H9 (cell line): ENCODE measurements at regions not wholly inside any gene's neighbourhood (a gene's known extent, or its start where the extent isn't known, plus 50 kb on each side); places are given as distances from the start of the nearest gene placed in this dataset.

Experiments used
- DNase-seq: peaks from one replicate; pipeline ENCODE4 v3.0.0-alpha.2; 2017
- H2AFZ ChIP-seq: one replicate; pipeline ENCODE4 v1.6.1; 2013; ENCODE audit warnings: mild to moderate bottlenecking, low read length, control low read depth, moderate library complexity
- H2AK5ac ChIP-seq: 2 replicates; pipeline ENCODE4 v1.6.1; 2013; ENCODE audit warnings: low read length, control low read depth, mixed read lengths; ENCODE audit not compliant: insufficient read length
- H2BK120ac ChIP-seq: one replicate; pipeline ENCODE4 v1.6.1; 2013; ENCODE audit warnings: low read depth, mild to moderate bottlenecking, low read length, control low read depth, inconsistent platforms; ENCODE audit not compliant: poor library complexity, severe bottlenecking
- H2BK12ac ChIP-seq: 2 replicates; pipeline ENCODE4 v1.6.1; 2013; ENCODE audit warnings: low read length, control low read depth, mixed read lengths, low read depth; ENCODE audit not compliant: insufficient read length
- H2BK15ac ChIP-seq: 2 replicates; pipeline ENCODE4 v1.6.1; 2013; ENCODE audit warnings: low read depth, low read length, control low read depth
- H2BK20ac ChIP-seq: one replicate; pipeline ENCODE4 v1.6.1; 2013; ENCODE audit warnings: low read depth, mild to moderate bottlenecking, low read length, control low read depth, inconsistent platforms; ENCODE audit not compliant: poor library complexity, severe bottlenecking
- H2BK5ac ChIP-seq: 2 replicates; pipeline ENCODE4 v1.6.1; 2013; ENCODE audit warnings: low read length, control low read depth, mixed read lengths; ENCODE audit not compliant: insufficient read length
- H3K14ac ChIP-seq: 2 replicates; pipeline ENCODE4 v1.6.1; 2013; ENCODE audit warnings: low read length, control low read depth; ENCODE audit not compliant: insufficient read depth
- H3K18ac ChIP-seq: 2 replicates; pipeline ENCODE4 v1.6.1; 2013; ENCODE audit warnings: low read depth, mild to moderate bottlenecking, mixed read lengths, low read length, control low read depth; ENCODE audit not compliant: insufficient read length
- H3K23ac ChIP-seq: 2 replicates; pipeline ENCODE4 v1.6.1; 2013; ENCODE audit warnings: low read length, control low read depth, mixed read lengths, low read depth; ENCODE audit not compliant: insufficient read length
- H3K23me2 ChIP-seq: 2 replicates; pipeline ENCODE4 v1.6.1; 2013; ENCODE audit warnings: low read depth, mild to moderate bottlenecking, mixed read lengths, low read length, control low read depth; ENCODE audit not compliant: insufficient read length, poor library complexity, severe bottlenecking
- H3K27ac ChIP-seq: 2 replicates; pipeline ENCODE4 v1.5.1; 2013; ENCODE audit warnings: low read length, control low read depth, mixed read lengths, low read depth; ENCODE audit not compliant: insufficient read length
- H3K27me3 ChIP-seq: 2 replicates; pipeline ENCODE4 v1.6.1; 2013; ENCODE audit warnings: low read length, control low read depth, inconsistent platforms; ENCODE audit not compliant: insufficient read depth
- H3K4ac ChIP-seq: 2 replicates; pipeline ENCODE4 v1.6.1; 2013; ENCODE audit warnings: low read depth, mild to moderate bottlenecking, control low read depth, inconsistent platforms, low read length, moderate library complexity
- H3K4me1 ChIP-seq: 2 replicates; pipeline ENCODE4 v1.6.1; 2013; ENCODE audit warnings: low read length, control low read depth, inconsistent platforms; ENCODE audit not compliant: insufficient read depth
- H3K4me2 ChIP-seq: 2 replicates; pipeline ENCODE4 v1.6.1; 2013; ENCODE audit warnings: low read length, control low read depth, mixed read lengths; ENCODE audit not compliant: insufficient read length, insufficient read depth
- H3K56ac ChIP-seq: 2 replicates; pipeline ENCODE4 v1.6.1; 2013; ENCODE audit warnings: low read depth, mild to moderate bottlenecking, mixed read lengths, low read length, control low read depth; ENCODE audit not compliant: insufficient read length
- H3K79me1 ChIP-seq: 2 replicates; pipeline ENCODE4 v1.6.1; 2013; ENCODE audit warnings: low read depth, mild to moderate bottlenecking, moderate library complexity, low read length, control low read depth, inconsistent platforms; ENCODE audit not compliant: insufficient read depth, poor library complexity, severe bottlenecking
- H3K79me2 ChIP-seq: 2 replicates; pipeline ENCODE4 v1.6.1; 2013; ENCODE audit warnings: low read length, control low read depth, inconsistent platforms; ENCODE audit not compliant: insufficient read depth
- H3K9ac ChIP-seq: 2 replicates; pipeline ENCODE4 v1.6.1; 2013; ENCODE audit warnings: low read length, control low read depth, mixed read lengths; ENCODE audit not compliant: insufficient read length; ENCODE audit errors: extremely low read depth
- H3K9me3 ChIP-seq: one replicate; pipeline ENCODE4 v1.6.1; 2013; ENCODE audit warnings: low read depth, low read length, inconsistent platforms; ENCODE audit not compliant: control insufficient read depth
- H3T11ph ChIP-seq: one replicate; pipeline ENCODE4 v1.6.1; 2013; ENCODE audit warnings: mild to moderate bottlenecking, low read length, control low read depth, inconsistent platforms
- H4K20me1 ChIP-seq: one replicate; pipeline ENCODE4 v1.6.1; 2013; ENCODE audit not compliant: control insufficient read depth, insufficient read length, insufficient read depth
- H4K5ac ChIP-seq: 2 replicates; pipeline ENCODE4 v1.6.1; 2013; ENCODE audit warnings: low read depth, mild to moderate bottlenecking, mixed read lengths, low read length, control low read depth; ENCODE audit not compliant: insufficient read length
- H4K8ac ChIP-seq: replicated peaks from 2 replicates; pipeline ENCODE4 v1.6.1; 2013; ENCODE audit warnings: low read length, control low read depth, mixed read lengths, low read depth; ENCODE audit not compliant: insufficient read length
- H4K91ac ChIP-seq: 2 replicates; pipeline ENCODE4 v1.6.1; 2013; ENCODE audit warnings: low read depth, mild to moderate bottlenecking, moderate library complexity, mixed read lengths, low read length, control low read depth; ENCODE audit not compliant: insufficient read length
- H3K27ac Mint-ChIP-seq, 3 experiments: 2 replicates in 2 of 3; 3 replicates in 1 of 3; pipeline ENCODE4 v1.8.0; 2020 to 2021; ENCODE audit warnings: mixed read lengths in 3 of 3, mild to moderate bottlenecking in 1 of 3, moderate library complexity in 1 of 3
- H3K27me3 Mint-ChIP-seq: 2 replicates; pipeline ENCODE4 v1.8.0; 2021; ENCODE audit warnings: low read depth, mild to moderate bottlenecking, moderate library complexity, mixed read lengths
- H3K36me3 Mint-ChIP-seq, 3 experiments: 2 replicates in 2 of 3; 3 replicates in 1 of 3; pipeline ENCODE4 v1.8.0; 2020 to 2021; ENCODE audit warnings: low read depth in 3 of 3, mixed read lengths in 3 of 3; ENCODE audit not compliant: insufficient read depth in 1 of 3
- H3K4me1 Mint-ChIP-seq, 2 experiments: 2 replicates each; pipeline ENCODE4 v1.8.0; 2020; ENCODE audit warnings: mixed read lengths in 2 of 2
- H3K4me3 Mint-ChIP-seq, 2 experiments: 2 replicates in 1 of 2; 3 replicates in 1 of 2; pipeline ENCODE4 v1.8.0; 2020 to 2021; ENCODE audit warnings: mild to moderate bottlenecking in 2 of 2, mixed read lengths in 2 of 2, moderate library complexity in 1 of 2
- H3K9me3 Mint-ChIP-seq, 2 experiments: 2 replicates in 1 of 2; 3 replicates in 1 of 2; pipeline ENCODE4 v1.8.0; 2020; ENCODE audit warnings: mild to moderate bottlenecking in 2 of 2, mixed read lengths in 2 of 2, moderate library complexity in 1 of 2
- WGBS: extraction: QIAGEN DNeasy Blood & Tissue Kit; methylation state at CpG from one replicate; pipeline ENCODE4 v1.1.7; 2013; ENCODE audit warnings: missing lambda C conversion rate, low lambda C conversion rate, mixed read lengths; ENCODE audit not compliant: insufficient read length; ENCODE audit errors: extremely low coverage; 5-methylcytosine and 5-hydroxymethylcytosine counted together
- TF ChIP-seq, protein P1 (sequence below): fragments of 200-600 bp; sonication (generic); conservative IDR thresholded peaks from 3 replicates; pipeline ENCODE4 v1.8.0; 2021; ENCODE audit warnings: antibody characterized with exemption, mild to moderate bottlenecking

DNA sequence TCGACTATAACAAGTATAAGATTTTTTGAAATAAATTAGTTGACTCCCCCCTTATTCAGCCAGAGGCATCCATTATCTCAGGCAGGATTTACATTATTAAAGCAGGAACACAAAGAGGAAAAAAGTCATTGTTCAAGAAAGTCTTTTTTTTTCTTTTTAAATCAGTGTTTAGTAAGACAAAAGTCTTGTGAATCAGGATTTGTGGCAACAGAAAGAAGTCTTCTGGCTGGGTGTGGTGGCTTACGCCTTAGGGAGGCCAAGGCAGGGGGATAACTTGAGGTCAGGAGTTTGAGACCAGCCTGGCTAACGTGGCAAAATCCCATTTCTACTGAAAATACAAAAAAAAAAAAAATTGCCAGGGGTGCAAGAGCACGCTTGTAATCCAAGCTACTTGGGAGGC, 505.5 kb downstream of the LMO4 start:
- H3K9me3 ChIP-seq: no peaks in the 10 kb centered on the region
- TF ChIP-seq, protein P1, sequence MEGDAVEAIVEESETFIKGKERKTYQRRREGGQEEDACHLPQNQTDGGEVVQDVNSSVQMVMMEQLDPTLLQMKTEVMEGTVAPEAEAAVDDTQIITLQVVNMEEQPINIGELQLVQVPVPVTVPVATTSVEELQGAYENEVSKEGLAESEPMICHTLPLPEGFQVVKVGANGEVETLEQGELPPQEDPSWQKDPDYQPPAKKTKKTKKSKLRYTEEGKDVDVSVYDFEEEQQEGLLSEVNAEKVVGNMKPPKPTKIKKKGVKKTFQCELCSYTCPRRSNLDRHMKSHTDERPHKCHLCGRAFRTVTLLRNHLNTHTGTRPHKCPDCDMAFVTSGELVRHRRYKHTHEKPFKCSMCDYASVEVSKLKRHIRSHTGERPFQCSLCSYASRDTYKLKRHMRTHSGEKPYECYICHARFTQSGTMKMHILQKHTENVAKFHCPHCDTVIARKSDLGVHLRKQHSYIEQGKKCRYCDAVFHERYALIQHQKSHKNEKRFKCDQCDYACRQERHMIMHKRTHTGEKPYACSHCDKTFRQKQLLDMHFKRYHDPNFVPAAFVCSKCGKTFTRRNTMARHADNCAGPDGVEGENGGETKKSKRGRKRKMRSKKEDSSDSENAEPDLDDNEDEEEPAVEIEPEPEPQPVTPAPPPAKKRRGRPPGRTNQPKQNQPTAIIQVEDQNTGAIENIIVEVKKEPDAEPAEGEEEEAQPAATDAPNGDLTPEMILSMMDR: no peak
- H2BK120ac ChIP-seq: no peak overlapping the region
- H3K27me3 Mint-ChIP-seq: no peaks in the 10 kb centered on the region
- H2BK5ac ChIP-seq: no peak overlapping the region
- no peaks in the 10 kb centered on the region for H4K20me1 ChIP-seq
- no peak overlapping the region for H4K8ac ChIP-seq
- H3K14ac ChIP-seq: no peak overlapping the region
- H3K9ac ChIP-seq: no peak overlapping the region
- no peak overlapping the region for H3K4me2 ChIP-seq
- no peak overlapping the region for H3K18ac ChIP-seq
- H3K79me2 ChIP-seq: no peaks in the 10 kb centered on the region
- no peak for DNase-seq
- no peak overlapping the region for H3K27ac ChIP-seq
- no peak overlapping the region for H2BK12ac ChIP-seq
- no peaks in the 10 kb centered on the region for H3K23me2 ChIP-seq
- H4K91ac ChIP-seq: no peak overlapping the region
- WGBS: no CpG with 5 or more reads among the region's 4 CpGs
- no peak overlapping the region for H2BK15ac ChIP-seq
- H2AFZ ChIP-seq: no peak overlapping the region
- H3K4me3 Mint-ChIP-seq: no peak overlapping the region
- no peak overlapping the region for H3K56ac ChIP-seq
- no peaks in the 10 kb centered on the region for H3K27me3 ChIP-seq
- H3K23ac ChIP-seq: no peak overlapping the region
- H3T11ph ChIP-seq: no peak overlapping the region
- peaks cover 19 to 20% of the 10 kb centered on the region in 2 experiments for H3K4me1 Mint-ChIP-seq
- no peaks in the 10 kb centered on the region; a peak in 1 of 7 replicates for H3K36me3 Mint-ChIP-seq
- H3K9me3 Mint-ChIP-seq: no peaks in the 10 kb centered on the region; a peak in 1 of 5 replicates
- no peak overlapping the region for H4K5ac ChIP-seq
- no peak overlapping the region for H2BK20ac ChIP-seq
- H3K27ac Mint-ChIP-seq: no peak overlapping the region
- no peak overlapping the region for H3K4ac ChIP-seq
- no peaks in the 10 kb centered on the region for H3K4me1 ChIP-seq
- H2AK5ac ChIP-seq: no peak overlapping the region
- no peaks in the 10 kb centered on the region for H3K79me1 ChIP-seq
